Trophoblast cell (in vitro differentiated cells and primary cell): ENCODE measurements at regions not wholly inside any gene's neighbourhood (a gene's known extent, or its start where the extent isn't known, plus 50 kb on each side); places are given as distances from the start of the nearest gene placed in this dataset.

Experiments used
- DNase-seq, 2 donors: peaks; one replicate each; pipeline ENCODE4 v3.0.0-alpha.2; 2016
- H2AFZ ChIP-seq: 2 replicates; pipeline ENCODE4 v1.6.1; 2013; ENCODE audit warnings: low read length, moderate library complexity, mild to moderate bottlenecking; ENCODE audit not compliant: insufficient read depth, poor library complexity
- H2AK5ac ChIP-seq: 2 replicates; pipeline ENCODE4 v1.6.1; 2013; ENCODE audit warnings: mild to moderate bottlenecking, low read length
- H2BK120ac ChIP-seq: 2 replicates; pipeline ENCODE4 v1.6.1; 2013; ENCODE audit warnings: low read length, mild to moderate bottlenecking, moderate library complexity; ENCODE audit not compliant: insufficient read depth, poor library complexity
- H2BK12ac ChIP-seq: 2 replicates; pipeline ENCODE4 v1.6.1; 2013; ENCODE audit warnings: mild to moderate bottlenecking, low read length, moderate library complexity
- H2BK5ac ChIP-seq: 2 replicates; pipeline ENCODE4 v1.6.1; 2013; ENCODE audit warnings: low read length, low read depth, moderate library complexity, mild to moderate bottlenecking; ENCODE audit not compliant: poor library complexity
- H3K14ac ChIP-seq: 2 replicates; pipeline ENCODE4 v1.6.1; 2013; ENCODE audit warnings: mild to moderate bottlenecking, low read length
- H3K18ac ChIP-seq: 2 replicates; pipeline ENCODE4 v1.6.1; 2013; ENCODE audit warnings: mild to moderate bottlenecking, low read length
- H3K23ac ChIP-seq: 2 replicates; pipeline ENCODE4 v1.6.1; 2013; ENCODE audit warnings: low read length
- H3K27ac ChIP-seq: 2 replicates; pipeline ENCODE4 v1.5.1; 2013; ENCODE audit warnings: low read depth, mild to moderate bottlenecking, inconsistent platforms, low read length, moderate library complexity
- H3K27me3 ChIP-seq: 2 replicates; pipeline ENCODE4 v1.6.1; 2013; ENCODE audit warnings: inconsistent platforms, mild to moderate bottlenecking, low read length, moderate library complexity; ENCODE audit not compliant: insufficient read depth
- H3K36me3 ChIP-seq, 2 experiments: 1 replicate in 1 of 2; 2 replicates in 1 of 2; pipeline ENCODE4 v1.6.1; 2013; ENCODE audit warnings: low read length in 2 of 2, mild to moderate bottlenecking in 2 of 2, moderate library complexity in 1 of 2; ENCODE audit not compliant: insufficient read depth in 2 of 2, control insufficient read depth in 1 of 2
- H3K4ac ChIP-seq: 2 replicates; pipeline ENCODE4 v1.6.1; 2013; ENCODE audit warnings: low read depth, mild to moderate bottlenecking, low read length, moderate library complexity
- H3K4me1 ChIP-seq, 2 experiments: 1 replicate in 1 of 2; 2 replicates in 1 of 2; pipeline ENCODE4 v1.6.1; 2013; ENCODE audit warnings: low read length in 2 of 2, mild to moderate bottlenecking in 2 of 2, moderate library complexity in 1 of 2; ENCODE audit not compliant: insufficient read depth in 2 of 2, control insufficient read depth in 1 of 2
- H3K4me2 ChIP-seq: 2 replicates; pipeline ENCODE4 v1.6.1; 2013; ENCODE audit warnings: inconsistent platforms, mild to moderate bottlenecking, low read length, moderate library complexity
- H3K4me3 ChIP-seq: 2 replicates; pipeline ENCODE4 v1.5.1; 2013; ENCODE audit warnings: mild to moderate bottlenecking, low read depth, low read length, inconsistent platforms
- H3K79me1 ChIP-seq: one replicate; pipeline ENCODE4 v1.6.1; 2013; ENCODE audit warnings: low read length
- H3K79me2 ChIP-seq: 2 replicates; pipeline ENCODE4 v1.6.1; 2013; ENCODE audit warnings: low read length, mild to moderate bottlenecking; ENCODE audit not compliant: control insufficient read depth, insufficient read depth, poor library complexity
- H3K9ac ChIP-seq: 2 replicates; pipeline ENCODE4 v1.6.1; 2013; ENCODE audit warnings: mild to moderate bottlenecking, low read length
- H3K9me3 ChIP-seq: 2 replicates; pipeline ENCODE4 v1.6.1; 2013; ENCODE audit warnings: low read depth, mild to moderate bottlenecking, control low read depth, inconsistent platforms, low read length; ENCODE audit not compliant: insufficient read depth
- H4K12ac ChIP-seq: 2 replicates; pipeline ENCODE4 v1.6.1; 2013; ENCODE audit warnings: low read depth, mild to moderate bottlenecking, low read length, moderate library complexity
- H4K8ac ChIP-seq: 2 replicates; pipeline ENCODE4 v1.6.1; 2013; ENCODE audit warnings: low read depth, mild to moderate bottlenecking, low read length, moderate library complexity
- H4K91ac ChIP-seq: one replicate; pipeline ENCODE4 v1.6.1; 2013; ENCODE audit warnings: low read depth, mild to moderate bottlenecking, low read length, moderate library complexity
- WGBS: extraction: QIAGEN DNeasy Blood & Tissue Kit; methylation state at CpG from one replicate; pipeline ENCODE4 v1.1.7; 2013; ENCODE audit warnings: missing lambda C conversion rate; ENCODE audit not compliant: insufficient read length, insufficient coverage; ENCODE audit errors: extremely low coverage; 5-methylcytosine and 5-hydroxymethylcytosine counted together

DNA sequence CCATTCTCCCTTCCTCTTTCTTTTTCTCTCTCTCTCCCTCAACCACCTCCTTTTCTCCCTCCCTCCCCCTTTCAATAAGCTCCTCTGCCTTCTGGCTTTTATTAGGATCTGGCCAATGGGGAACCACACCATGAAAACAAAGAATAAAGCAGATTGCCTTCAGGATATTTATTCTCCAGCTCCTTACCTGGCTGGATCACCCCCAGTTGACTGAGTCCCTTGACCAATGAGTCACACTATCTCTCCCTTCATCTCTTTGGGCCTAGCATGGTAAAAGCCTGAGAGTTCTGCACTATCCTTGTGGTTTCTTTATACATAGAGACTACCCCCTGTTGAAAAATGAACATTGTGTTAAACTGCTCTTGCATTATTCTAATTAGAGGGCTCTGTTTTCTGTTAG is 476.8 kb downstream of the EPHA7 start:
- no peaks in the 10 kb centered on the region for H3K9me3 ChIP-seq
- no peak overlapping the region for H3K9ac ChIP-seq
- H3K27me3 ChIP-seq: no peaks in the 10 kb centered on the region
- H4K8ac ChIP-seq: no peak overlapping the region
- no peak overlapping the region for H2BK5ac ChIP-seq
- no peak overlapping the region for H3K18ac ChIP-seq
- no peak overlapping the region for H2AK5ac ChIP-seq
- H3K79me1 ChIP-seq: peaks cover 4% of the 10 kb centered on the region
- no peak overlapping the region for H3K23ac ChIP-seq
- H3K27ac ChIP-seq: peak overlapping the region; percentile 89
- no peak overlapping the region for H2BK12ac ChIP-seq
- no peak overlapping the region for H4K12ac ChIP-seq
- no peak overlapping the region for H3K4me3 ChIP-seq
- H2BK120ac ChIP-seq: no peak overlapping the region
- no peak overlapping the region for H3K14ac ChIP-seq
- H3K79me2 ChIP-seq: no peaks in the 10 kb centered on the region
- H3K4ac ChIP-seq: no peak overlapping the region
- no peak overlapping the region for H4K91ac ChIP-seq
- no peak overlapping the region for H2AFZ ChIP-seq
- peaks cover 0 to 3% of the 10 kb centered on the region in 2 experiments for H3K4me1 ChIP-seq
- H3K36me3 ChIP-seq: no peaks in the 10 kb centered on the region
- H3K4me2 ChIP-seq: no peak overlapping the region
- DNase-seq: no peak

- Histone ChIP-seq H3K4me3 (no peak overlapping the region), H4K12ac (no peak overlapping the region), H3K18ac (no peak overlapping the region), H3K23ac (no peak overlapping the region), H3K4ac (no peak overlapping the region), H2BK12ac (no peak overlapping the region), H3K27me3 (no peaks in the 10 kb centered on the region), H3K4me1 (no peaks in the 10 kb centered on the region), H2AFZ (no peak overlapping the region), H2BK5ac (no peak overlapping the region), H3K4me2 (no peak overlapping the region), H3K27ac (no peak overlapping the region), H2AK5ac (no peak overlapping the region), H3K9ac (no peak overlapping the region), H3K79me2 (no peaks in the 10 kb centered on the region), H3K79me1 (no peaks in the 10 kb centered on the region), H3K14ac (no peak overlapping the region), H4K91ac (no peak overlapping the region), H3K36me3 (no peaks in the 10 kb centered on the region), H2BK120ac (no peak overlapping the region), H4K8ac (no peak overlapping the region), H3K9me3 (no peaks in the 10 kb centered on the region)
- DNase-seq: no peak
- WGBS: no CpG with 5 or more reads among the region's 1 CpG
Measured at GRCh38 chr6:92934625-92935024, 484.7 kb downstream of the EPHA7 start.

GRCh38 chr6:92930171-92930570 is 489.2 kb downstream of the EPHA7 start:
- no peak for DNase-seq
- Histone ChIP-seq H4K12ac (no peak overlapping the region), H3K27ac (no peak overlapping the region), H4K8ac (no peak overlapping the region), H3K36me3 (no peaks in the 10 kb centered on the region), H3K4me1 (no peaks in the 10 kb centered on the region), H2AFZ (no peak overlapping the region), H3K79me2 (no peaks in the 10 kb centered on the region), H2BK5ac (no peak overlapping the region), H3K4me2 (no peak overlapping the region), H3K9me3 (no peaks in the 10 kb centered on the region), H3K4me3 (no peak overlapping the region), H3K9ac (no peak overlapping the region), H2AK5ac (no peak overlapping the region), H4K91ac (no peak overlapping the region), H3K79me1 (no peaks in the 10 kb centered on the region), H2BK12ac (no peak overlapping the region), H3K18ac (no peak overlapping the region), H2BK120ac (no peak overlapping the region), H3K4ac (no peak overlapping the region), H3K27me3 (no peaks in the 10 kb centered on the region), H3K14ac (no peak overlapping the region), H3K23ac (no peak overlapping the region)
- no CpG with 5 or more reads among the region's 5 CpGs for WGBS

- Histone ChIP-seq H3K27me3 (no peaks in the 10 kb centered on the region), H3K9me3 (no peaks in the 10 kb centered on the region), H3K36me3 (no peaks in the 10 kb centered on the region), H4K12ac (no peak overlapping the region), H2AK5ac (no peak overlapping the region), H3K4ac (no peak overlapping the region), H3K4me2 (no peak overlapping the region), H2AFZ (no peak overlapping the region), H3K14ac (no peak overlapping the region), H3K4me3 (no peak overlapping the region), H4K8ac (no peak overlapping the region), H3K27ac (no peak overlapping the region), H4K91ac (no peak overlapping the region), H3K79me2 (no peaks in the 10 kb centered on the region), H3K18ac (no peak overlapping the region), H2BK5ac (no peak overlapping the region), H2BK12ac (no peak overlapping the region), H3K9ac (no peak overlapping the region), H3K4me1 (no peaks in the 10 kb centered on the region), H3K23ac (no peak overlapping the region), H3K79me1 (no peaks in the 10 kb centered on the region), H2BK120ac (no peak overlapping the region)
- DNase-seq: peak; percentile 3 to 26
- WGBS: no CpG with 5 or more reads among the region's 5 CpGs
Measured at GRCh38 chr6:92922216-92922806, 497.0 kb downstream of the EPHA7 start.
